Bronchial epithelial cell (primary cell): ENCODE measurements at regions not wholly inside any gene's neighbourhood (a gene's known extent, or its start where the extent isn't known, plus 50 kb on each side); places are given as distances from the start of the nearest gene placed in this dataset.

Experiments used
- DNase-seq: peaks from one replicate; pipeline ENCODE4 v3.0.0-alpha.2; 2010; ENCODE audit warnings: low read depth
- FAIRE-seq: peaks from 2 replicates; lab custom pipeline; 2011; peaks lifted over from hg19 to GRCh38; lab: Jason Lieb, UNC
- H3K27me3 ChIP-seq: 2 replicates; pipeline ENCODE4 v1.5.1; 2011; ENCODE audit warnings: low read length; ENCODE audit not compliant: control insufficient read depth, insufficient read depth
- H3K36me3 ChIP-seq: 2 replicates; pipeline ENCODE4 v1.5.1; 2011; ENCODE audit warnings: low read length; ENCODE audit not compliant: control insufficient read depth, insufficient read depth
- H3K4me3 ChIP-seq: 2 replicates; pipeline ENCODE4 v1.5.1; 2011; ENCODE audit warnings: mild to moderate bottlenecking, low read depth, low read length, control low read depth
- TF ChIP-seq, protein P1 (sequence below): IDR thresholded peaks from 2 replicates; pipeline ENCODE4 v1.5.1; 2011; ENCODE audit warnings: mild to moderate bottlenecking, moderate library complexity, low read length, control low read depth, inconsistent platforms; ENCODE audit not compliant: insufficient read depth, severe bottlenecking

DNA sequence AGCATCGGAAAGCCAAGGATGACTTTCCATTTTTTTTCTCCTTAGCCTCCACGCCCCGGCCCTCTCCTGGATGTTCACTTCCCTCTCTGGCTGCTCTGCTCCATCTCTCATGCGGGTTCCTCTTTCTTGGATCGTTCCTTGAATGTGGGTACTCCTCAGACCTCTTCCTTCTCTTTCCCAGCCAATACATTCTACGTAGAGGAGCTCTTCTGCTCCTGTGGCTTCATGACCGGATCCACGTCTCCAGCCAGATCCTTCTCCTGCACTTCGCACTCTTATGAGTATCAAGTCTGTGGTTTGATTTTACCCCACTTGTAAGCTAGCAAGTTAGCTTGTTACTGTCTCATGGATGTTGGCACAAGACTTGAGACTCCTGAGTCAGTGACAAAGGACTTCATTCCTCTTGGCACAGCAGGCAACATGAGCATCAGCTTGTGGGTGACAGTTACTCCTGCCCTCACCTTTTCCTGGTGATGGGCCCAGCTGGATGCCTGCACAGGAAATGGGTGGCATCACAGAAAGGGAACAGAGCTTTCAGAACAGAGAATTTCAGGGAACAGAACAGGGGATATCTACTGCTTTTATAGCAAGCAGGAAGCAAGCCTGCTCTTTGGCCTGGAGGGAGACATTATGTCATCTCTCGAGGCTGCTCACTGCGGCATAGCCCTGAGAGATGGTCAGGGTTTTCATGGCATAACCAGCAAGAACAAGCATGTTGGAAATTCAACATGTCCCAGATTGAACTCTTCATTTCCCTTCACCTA lies 100.1 kb upstream of the KIF26B start:
- Histone ChIP-seq H3K27me3 (no peaks in the 10 kb centered on the region), H3K4me3 (no peak overlapping the region), H3K36me3 (no peaks in the 10 kb centered on the region)
- DNase-seq (no peak), FAIRE-seq (no peak)
- TF ChIP-seq, protein P1, sequence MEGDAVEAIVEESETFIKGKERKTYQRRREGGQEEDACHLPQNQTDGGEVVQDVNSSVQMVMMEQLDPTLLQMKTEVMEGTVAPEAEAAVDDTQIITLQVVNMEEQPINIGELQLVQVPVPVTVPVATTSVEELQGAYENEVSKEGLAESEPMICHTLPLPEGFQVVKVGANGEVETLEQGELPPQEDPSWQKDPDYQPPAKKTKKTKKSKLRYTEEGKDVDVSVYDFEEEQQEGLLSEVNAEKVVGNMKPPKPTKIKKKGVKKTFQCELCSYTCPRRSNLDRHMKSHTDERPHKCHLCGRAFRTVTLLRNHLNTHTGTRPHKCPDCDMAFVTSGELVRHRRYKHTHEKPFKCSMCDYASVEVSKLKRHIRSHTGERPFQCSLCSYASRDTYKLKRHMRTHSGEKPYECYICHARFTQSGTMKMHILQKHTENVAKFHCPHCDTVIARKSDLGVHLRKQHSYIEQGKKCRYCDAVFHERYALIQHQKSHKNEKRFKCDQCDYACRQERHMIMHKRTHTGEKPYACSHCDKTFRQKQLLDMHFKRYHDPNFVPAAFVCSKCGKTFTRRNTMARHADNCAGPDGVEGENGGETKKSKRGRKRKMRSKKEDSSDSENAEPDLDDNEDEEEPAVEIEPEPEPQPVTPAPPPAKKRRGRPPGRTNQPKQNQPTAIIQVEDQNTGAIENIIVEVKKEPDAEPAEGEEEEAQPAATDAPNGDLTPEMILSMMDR: no peak

DNA sequence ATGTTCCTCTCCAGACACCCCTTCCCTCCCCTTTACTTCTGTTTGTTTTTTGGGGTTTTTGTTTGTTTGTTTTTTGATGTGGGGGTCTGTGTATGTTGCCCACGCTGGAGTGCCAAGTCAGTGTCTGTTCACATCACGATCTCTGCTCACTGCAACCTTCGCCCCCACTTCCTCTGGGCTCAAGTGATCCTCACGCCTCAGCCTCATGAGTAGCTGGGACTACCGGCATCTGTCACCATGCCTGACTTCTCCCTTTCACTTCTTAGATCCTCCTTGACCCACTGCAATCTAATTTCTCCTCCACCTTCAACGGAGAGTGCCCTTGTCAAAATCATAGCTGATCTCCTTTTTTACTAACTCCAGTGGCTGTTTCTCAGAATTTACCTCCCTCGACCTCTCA lies 100.7 kb upstream of the KIF26B start:
- DNase-seq (no peak), FAIRE-seq (no peak)
- Histone ChIP-seq H3K4me3 (no peak overlapping the region), H3K27me3 (no peaks in the 10 kb centered on the region), H3K36me3 (no peaks in the 10 kb centered on the region)
- TF ChIP-seq, protein P1: no peak

DNA sequence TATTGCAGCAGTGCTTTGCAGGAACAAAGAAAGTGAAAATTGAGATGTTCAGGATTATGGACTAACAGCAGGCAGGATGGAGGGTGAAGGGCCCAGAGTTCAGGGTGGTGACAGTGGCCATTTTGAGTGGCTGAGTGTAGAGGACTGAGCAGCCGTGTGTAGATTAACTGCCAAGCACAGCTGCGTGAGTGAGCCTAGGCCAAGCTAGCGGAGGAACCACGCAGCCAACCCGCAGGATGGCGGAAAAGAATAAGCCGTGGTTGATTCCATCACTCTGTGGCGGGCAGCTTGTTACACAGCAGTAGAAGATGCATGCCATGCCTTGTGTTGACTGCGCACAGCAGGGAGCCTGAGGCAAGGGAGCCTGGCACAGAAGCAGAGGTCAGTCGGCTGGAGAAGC lies 102.5 kb upstream of the KIF26B start:
- no peak overlapping the region for H3K4me3 ChIP-seq
- DNase-seq (no peak), FAIRE-seq (no peak)
- TF ChIP-seq, protein P1: no peak
- no peaks in the 10 kb centered on the region for H3K27me3 ChIP-seq
- no peaks in the 10 kb centered on the region for H3K36me3 ChIP-seq

DNA sequence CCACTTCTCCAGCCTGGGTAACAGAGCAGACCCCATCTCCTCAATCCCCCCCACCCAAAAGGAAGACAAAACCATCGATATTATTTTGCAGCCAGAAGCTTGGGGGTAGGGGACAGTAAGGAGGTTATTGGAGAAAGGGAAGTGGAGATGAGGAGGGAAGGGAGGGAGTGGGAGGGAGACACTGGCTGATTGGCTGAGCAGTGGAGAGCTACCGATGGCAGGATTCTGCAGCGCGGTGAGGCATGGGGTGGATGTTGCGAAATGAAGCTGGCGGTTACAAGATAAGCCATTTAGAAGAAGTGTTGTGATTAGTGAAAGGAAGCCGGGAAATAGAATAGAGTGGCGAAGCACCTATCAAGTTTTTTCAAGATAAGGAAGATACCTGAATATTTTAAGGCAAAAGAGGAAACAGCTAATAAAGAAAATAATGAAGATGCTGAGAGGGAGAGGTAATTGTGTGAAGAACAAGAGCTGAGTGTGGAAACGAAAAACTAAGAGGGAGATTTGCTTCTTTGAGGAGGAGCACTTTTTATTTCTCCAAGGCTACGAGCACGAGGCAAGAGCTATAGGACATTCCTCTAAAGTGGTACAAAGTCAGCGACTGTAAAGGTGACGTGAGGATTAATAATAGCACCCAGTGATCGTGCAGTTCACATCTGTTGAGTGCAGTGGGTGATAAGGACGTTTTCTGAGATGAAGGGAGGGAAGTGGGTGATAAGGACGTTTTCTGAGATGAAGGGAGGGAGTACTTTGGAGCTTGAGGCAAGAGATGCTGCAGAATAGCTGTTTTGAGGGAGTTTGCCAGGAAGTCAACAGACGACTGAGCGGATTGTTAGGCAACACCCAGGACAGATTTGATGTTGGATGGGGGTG lies 103.2 kb upstream of the KIF26B start:
- peak; percentile 48 for DNase-seq
- FAIRE-seq: no peak
- H3K27me3 ChIP-seq: no peaks in the 10 kb centered on the region
- TF ChIP-seq, protein P1: no peak
- H3K36me3 ChIP-seq: no peaks in the 10 kb centered on the region
- no peak overlapping the region for H3K4me3 ChIP-seq

DNA sequence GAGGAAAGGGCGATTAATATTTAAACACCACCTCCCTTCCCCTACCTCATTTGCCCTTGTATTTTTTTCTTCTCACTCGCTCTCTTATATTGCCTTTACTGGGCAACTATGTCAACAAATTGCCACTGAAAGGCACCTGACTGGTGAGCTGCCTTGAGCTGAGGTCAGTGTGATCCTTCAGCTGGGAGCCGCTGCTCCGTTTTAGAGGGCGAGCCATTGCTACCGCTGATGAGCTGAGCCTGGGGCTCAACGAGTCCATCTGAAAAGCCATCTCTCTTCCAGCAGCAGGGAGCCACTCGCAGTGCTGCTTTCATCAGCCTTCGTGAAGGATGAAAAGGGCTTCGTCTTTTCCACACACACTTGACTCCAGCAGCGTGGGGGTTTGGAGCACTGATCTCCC lies 108.0 kb upstream of the KIF26B start:
- DNase-seq (no peak), FAIRE-seq (no peak)
- TF ChIP-seq, protein P1: no peak
- Histone ChIP-seq H3K4me3 (no peak overlapping the region), H3K27me3 (no peaks in the 10 kb centered on the region), H3K36me3 (no peaks in the 10 kb centered on the region)
